Activated CD4-positive, alpha-beta T cell treated with anti-CD3 and anti-CD28 coated beads, Interleukin-2, amount 50 U/mL, for 16 hours (primary cell): ENCODE measurements at regions not wholly inside any gene's neighbourhood (a gene's known extent, or its start where the extent isn't known, plus 50 kb on each side); places are given as distances from the start of the nearest gene placed in this dataset.
A peak's percentile ranks its signal among the peaks of the same experiment; 100 is the strongest.
"Not testable (repeated sequence)": the region's sequence is repeated elsewhere in the genome, so short reads cannot be mapped to it uniquely, and the experiment has no call there.

Experiments
- DNase-seq: peaks from one replicate; pipeline ENCODE4 v3.0.0-alpha.2; 2020

DNA sequence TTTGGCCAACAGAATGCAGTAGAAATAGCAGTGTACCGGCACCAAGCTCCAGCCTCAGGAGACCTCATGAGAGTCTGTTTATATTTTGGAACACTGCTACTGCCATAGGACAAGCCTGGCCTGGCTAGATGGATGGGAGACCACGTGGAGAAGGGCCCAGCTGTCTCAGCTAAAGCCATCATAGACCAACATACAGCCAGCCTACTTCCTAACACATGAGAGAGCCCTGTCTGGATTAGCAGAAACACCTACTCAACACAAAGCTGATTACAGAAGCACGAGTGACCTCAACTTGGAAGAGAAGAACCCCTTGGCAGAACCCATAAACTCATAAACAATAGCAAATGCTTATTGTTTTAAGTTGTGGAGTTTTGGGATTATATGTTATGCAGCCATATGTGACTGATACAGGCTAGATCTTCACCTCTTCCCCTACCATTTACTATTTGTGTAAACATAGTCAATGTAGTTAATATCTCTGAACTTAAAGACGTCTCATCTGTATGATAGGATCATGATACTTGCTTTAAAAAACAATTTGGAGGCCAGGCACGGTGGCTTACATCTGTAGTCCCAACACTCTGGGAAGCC lies 199.4 kb upstream of the ZNF217 start:
- DNase-seq, result no peak

GRCh38 chr20:53789989-53790675 lies 196.5 kb upstream of the ZNF217 start:
- DNase-seq, result peak; percentile 27

DNA sequence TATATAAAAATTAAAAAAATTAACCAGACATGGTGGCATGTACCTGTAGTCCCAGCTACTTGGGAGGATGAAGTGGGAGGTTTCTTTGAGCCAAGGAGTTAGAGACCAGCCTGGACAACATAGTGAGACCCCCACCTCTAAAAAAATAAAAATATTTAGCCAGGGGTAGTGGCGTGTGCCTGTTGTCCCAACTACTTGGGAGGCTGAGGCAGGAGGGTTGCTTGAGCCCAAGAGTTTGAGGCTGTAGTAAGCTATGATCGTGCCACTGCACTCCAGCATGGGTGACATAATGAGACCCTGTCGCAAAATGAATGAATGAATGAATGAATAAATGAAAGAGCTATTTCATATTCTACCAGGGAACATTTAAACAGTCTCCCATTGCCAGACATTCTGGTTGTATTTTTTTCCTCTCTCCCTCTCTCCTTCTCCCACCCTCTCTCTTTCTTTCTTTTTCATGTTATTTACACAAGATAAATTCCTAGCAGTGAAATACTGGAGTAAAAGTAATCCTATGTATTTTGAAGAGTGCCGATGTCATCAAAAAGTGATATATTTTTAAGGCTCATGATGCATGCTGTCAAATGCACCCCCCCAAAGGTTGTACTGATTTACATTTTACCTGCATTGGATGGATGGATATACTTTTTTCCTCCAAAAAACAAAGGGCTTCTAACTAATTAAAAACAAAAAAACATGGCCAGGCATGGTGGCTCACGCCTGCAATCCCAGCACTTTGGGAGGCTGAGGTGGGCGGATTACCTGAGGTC lies 194.8 kb upstream of the ZNF217 start:
- no peak for DNase-seq

- not testable (repeated sequence) for DNase-seq
These were observed 193.9 kb upstream of the ZNF217 start for GRCh38 chr20:53787491-53787931.

- no peak for DNase-seq
These were observed 193.0 kb upstream of the ZNF217 start for GRCh38 chr20:53786445-53787267.

- DNase-seq, result no peak
These were observed 192.4 kb upstream of the ZNF217 start for GRCh38 chr20:53786071-53786444.

GRCh38 chr20:53785320-53785719 lies 191.7 kb upstream of the ZNF217 start:
- no peak for DNase-seq

DNA sequence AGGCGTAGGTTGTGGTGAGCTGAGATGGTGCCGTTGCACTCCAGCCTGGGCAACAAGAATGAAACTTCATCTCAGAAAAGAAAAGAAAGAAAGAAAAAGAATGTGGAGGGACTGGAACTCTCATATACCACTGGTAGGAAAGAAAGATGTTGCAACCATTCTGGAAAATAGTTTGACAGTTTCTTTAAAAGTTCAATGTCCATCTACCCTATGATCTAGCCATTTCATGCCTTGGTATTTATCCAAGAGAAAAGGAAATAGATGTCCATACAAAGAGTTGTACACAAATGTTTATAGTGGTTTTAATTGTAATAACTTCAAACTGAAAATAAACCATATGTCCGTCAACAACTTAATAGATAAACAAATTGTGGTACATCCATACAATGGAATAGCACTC lies 190.1 kb upstream of the ZNF217 start:
- no peak for DNase-seq

DNA sequence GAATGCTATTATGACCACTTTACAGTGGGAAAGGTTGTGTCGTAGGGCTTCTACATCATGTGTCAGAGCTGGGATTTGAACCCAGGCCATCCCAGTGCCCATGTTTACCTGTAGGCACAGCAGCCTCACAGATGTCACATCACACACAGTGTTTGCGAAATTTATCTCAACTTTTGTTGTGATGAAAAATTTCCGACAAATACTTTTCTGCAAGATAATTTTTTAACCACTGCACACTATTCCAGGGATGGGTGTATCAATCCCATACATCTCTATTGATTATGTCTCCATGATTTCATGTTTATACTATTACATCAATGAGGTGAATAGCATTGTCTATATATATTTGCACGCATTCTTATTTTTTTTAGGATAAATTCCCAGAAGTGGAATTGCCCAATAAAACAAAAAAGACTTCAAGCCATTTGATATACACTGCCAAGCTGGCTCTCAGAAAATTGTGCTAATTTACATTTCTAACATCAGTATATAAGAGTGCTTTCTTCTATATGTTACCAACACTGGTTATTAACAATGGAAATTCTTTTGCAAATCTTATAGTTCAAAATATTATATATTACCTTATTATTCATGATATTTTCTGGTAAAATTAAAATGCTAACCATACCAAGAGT lies 189.1 kb upstream of the ZNF217 start:
- no peak for DNase-seq

DNA sequence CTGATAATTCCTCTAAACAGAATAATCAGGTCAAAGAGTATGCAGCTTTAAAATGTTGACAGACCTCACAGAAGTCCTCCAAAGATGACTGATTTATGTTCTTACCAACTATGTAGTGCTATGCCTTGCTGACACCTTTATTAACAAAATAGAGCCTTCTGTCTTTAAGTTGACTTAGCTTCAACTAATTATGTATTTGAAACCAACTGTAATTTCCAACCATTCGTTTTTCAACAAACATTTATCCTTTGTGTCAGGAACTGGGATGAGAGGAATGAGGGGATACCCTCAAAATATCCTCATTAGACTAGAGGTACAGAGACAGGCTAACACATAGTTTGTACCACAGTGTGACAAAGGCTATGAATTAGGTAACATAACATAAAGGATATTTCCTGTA lies 186.2 kb upstream of the ZNF217 start:
- no peak for DNase-seq

GRCh38 chr20:53778736-53779135 lies 185.1 kb upstream of the ZNF217 start:
- DNase-seq, result no peak

GRCh38 chr20:53778041-53778516 lies 184.4 kb upstream of the ZNF217 start:
- DNase-seq, result no peak

- not testable (repeated sequence) for DNase-seq
These were observed 183.8 kb upstream of the ZNF217 start for GRCh38 chr20:53777402-53777801.

GRCh38 chr20:53776858-53777257 lies 183.2 kb upstream of the ZNF217 start:
- no peak for DNase-seq

DNA sequence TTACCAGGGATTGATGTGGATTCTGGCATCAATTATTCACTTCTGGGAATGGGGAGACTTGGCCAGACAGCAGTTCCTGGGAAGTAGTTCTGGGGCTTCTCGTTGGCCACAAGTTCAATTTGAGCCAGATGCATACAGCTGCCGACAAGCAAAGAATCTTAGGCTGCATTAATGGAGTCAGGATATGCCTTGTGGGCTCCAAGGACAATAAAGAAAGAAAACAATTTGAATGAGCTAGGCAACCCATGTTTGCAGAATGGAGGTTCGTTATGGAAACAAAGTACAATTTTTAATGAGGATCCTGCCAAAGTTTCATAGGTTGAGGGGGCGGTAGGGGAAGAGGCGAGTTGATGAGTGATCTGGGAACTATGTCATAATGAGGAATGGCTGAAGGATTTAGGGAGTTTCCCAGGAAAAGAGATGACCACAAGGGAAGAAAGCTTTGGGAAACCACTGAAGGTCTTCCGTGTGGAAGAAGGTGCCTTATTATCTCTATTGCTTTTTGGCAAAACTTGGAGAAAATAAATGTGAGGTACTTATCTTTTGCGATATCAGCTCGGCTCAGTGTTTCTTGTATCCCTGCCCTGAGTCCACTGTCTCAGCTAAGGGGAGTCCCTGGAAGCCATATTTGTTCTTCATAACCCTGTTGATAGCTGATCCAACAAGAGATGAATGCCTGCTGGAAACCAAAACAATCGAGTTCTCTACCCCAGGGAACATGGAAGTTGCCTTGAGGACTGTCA lies 181.0 kb upstream of the ZNF217 start:
- DNase-seq, result no peak

DNA sequence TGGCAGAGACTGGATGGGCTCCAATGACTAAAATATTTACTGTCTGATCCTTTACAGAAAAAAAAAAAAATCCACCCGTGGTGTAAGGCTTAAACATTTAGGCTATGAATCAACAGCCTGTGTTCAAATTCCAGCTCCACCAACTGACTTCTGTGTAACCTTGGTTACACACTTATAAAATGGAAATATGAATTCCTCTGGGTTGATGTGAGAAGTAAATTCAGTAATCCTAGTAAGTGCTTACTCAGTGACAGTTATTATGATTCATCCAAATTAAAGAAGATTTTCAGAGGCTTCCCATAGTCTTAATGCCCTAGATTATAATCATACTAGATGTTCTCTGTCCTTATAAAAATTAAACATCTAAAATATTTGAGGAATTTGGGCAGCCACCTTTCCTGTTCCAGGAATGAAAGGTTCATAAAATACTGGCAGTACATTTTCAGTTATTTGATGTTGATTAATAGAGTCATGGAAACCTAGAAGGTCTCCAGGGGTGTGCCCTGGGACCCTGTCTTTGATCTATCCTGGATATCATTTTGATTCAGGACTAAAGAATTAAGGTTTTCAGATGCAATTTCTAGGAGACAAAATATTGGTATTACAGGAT lies 180.3 kb upstream of the ZNF217 start:
- no peak for DNase-seq

DNA sequence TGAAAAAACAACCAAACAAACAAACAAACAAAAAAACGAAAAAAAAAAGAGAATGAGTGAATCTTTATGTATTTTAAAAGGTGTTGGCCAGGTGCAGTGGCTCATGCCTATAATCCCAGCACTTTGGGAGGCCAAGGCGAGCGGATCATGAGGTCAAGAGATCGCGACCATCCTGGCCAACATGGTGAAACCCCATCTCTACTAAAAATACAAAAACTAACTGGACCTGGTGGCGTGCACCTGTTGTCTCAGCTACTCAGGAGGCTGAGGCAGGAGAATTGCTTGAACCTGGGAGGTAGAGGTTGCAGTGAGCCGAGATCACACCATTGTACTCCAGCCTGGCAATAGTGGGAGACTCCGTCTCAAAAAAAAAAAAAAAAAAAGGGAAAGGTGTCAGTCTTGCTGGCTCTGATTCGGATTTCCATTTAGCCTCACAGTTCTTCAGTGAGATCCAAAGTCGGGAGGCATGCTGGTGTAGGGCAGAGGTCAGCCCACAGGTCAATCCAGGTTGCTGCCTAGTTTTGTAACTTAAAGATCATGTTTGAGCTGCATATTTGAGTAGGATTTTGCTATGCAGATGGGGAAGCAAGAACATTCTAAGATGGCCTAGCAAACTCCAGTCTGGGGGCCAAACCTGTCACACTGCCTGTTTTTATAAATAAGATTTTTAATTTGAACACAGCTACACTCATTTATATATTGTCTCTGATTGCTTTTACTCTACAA lies 179.6 kb upstream of the ZNF217 start:
- DNase-seq, result not testable (repeated sequence)

- DNase-seq, result no peak
These were observed 175.4 kb upstream of the ZNF217 start for GRCh38 chr20:53769041-53769440.

GRCh38 chr20:53768329-53768728 lies 174.7 kb upstream of the ZNF217 start:
- no peak for DNase-seq

GRCh38 chr20:53767206-53767930 lies 173.7 kb upstream of the ZNF217 start:
- peak; percentile 37 for DNase-seq
